IMR-90 (cell line): ENCODE measurements at regions not wholly inside any gene's neighbourhood (a gene's known extent, or its start where the extent isn't known, plus 50 kb on each side); places are given as distances from the start of the nearest gene placed in this dataset.

ENCODE experiments used
- ATAC-seq: fragments of 200-7000 bp; cut with Tn5 transposase; 2 replicates; pipeline ENCODE4 v1.9.1; 2020; ENCODE audit warnings: low read depth, mild to moderate bottlenecking, moderate library complexity
- BruUV-seq: library from RNA; stranded (reverse); fragments of 400-500 nt; replicated peaks from 2 replicates; lab custom pipeline; 2021; lab: Mats Ljungman, UMichigan
- CTCF ChIA-PET: fragments of 300-600 bp; formaldehyde crosslinking; extraction: SDS; loops from one replicate; lab custom pipeline; 2021; ENCODE audit warnings: antibody characterized with exemption; lab: Yijun Ruan, JAX
- POLR2A ChIA-PET: fragments of 300-600 bp; sonication (Branson Sonifier 250); formaldehyde crosslinking; loops from one replicate; lab custom pipeline; 2022; ENCODE audit warnings: antibody characterized with exemption; ENCODE audit not compliant: unreplicated experiment; lab: Charles Lee
- DNase-seq: peaks from one replicate; pipeline ENCODE4 v3.0.0; 2013
- H2AFZ ChIP-seq: replicated peaks from 2 replicates; pipeline ENCODE3; 2013; ENCODE audit warnings: low read length, mild to moderate bottlenecking; ENCODE audit not compliant: poor library complexity
- H2AK5ac ChIP-seq: 2 replicates; pipeline ENCODE4 v1.6.1; 2013; ENCODE audit warnings: low read depth, low read length, inconsistent platforms
- H2AK9ac ChIP-seq: replicated peaks from 2 replicates; pipeline ENCODE3; 2013; ENCODE audit warnings: mild to moderate bottlenecking, low read depth, low read length, moderate library complexity; ENCODE audit not compliant: poor library complexity
- H2BK120ac ChIP-seq: 2 replicates; pipeline ENCODE4 v1.6.1; 2013; ENCODE audit warnings: low read depth, low read length, inconsistent platforms
- H2BK15ac ChIP-seq: 3 replicates; pipeline ENCODE4 v1.6.1; 2013; ENCODE audit warnings: low read depth, low read length, inconsistent platforms
- H2BK20ac ChIP-seq: 2 replicates; pipeline ENCODE4 v1.6.1; 2013; ENCODE audit warnings: low read depth, mild to moderate bottlenecking, inconsistent platforms, low read length, moderate library complexity
- H2BK5ac ChIP-seq: 2 replicates; pipeline ENCODE4 v1.6.1; 2013; ENCODE audit warnings: mild to moderate bottlenecking, low read depth, low read length, inconsistent platforms; ENCODE audit not compliant: poor library complexity, severe bottlenecking
- H3K14ac ChIP-seq: replicated peaks from 2 replicates; pipeline ENCODE4 v1.6.1; 2013; ENCODE audit warnings: low read depth, low read length, inconsistent platforms
- H3K18ac ChIP-seq: 2 replicates; pipeline ENCODE4 v1.6.1; 2013; ENCODE audit warnings: low read depth, low read length, control low read depth
- H3K23ac ChIP-seq: 2 replicates; pipeline ENCODE4 v1.6.1; 2013; ENCODE audit warnings: low read depth, low read length, inconsistent platforms
- H3K27ac ChIP-seq: 2 replicates; pipeline ENCODE4 v1.5.1; 2013; ENCODE audit warnings: mild to moderate bottlenecking, control low read depth, low read length; ENCODE audit not compliant: insufficient read depth
- H3K27me3 ChIP-seq: 2 replicates; pipeline ENCODE4 v1.6.1; 2013; ENCODE audit warnings: low read length; ENCODE audit not compliant: control insufficient read depth, insufficient read depth
- H3K36me3 ChIP-seq: 2 replicates; pipeline ENCODE4 v1.6.1; 2013; ENCODE audit warnings: low read length, mixed read lengths; ENCODE audit not compliant: control insufficient read depth, insufficient read depth
- H3K4ac ChIP-seq: 2 replicates; pipeline ENCODE4 v1.6.1; 2013; ENCODE audit warnings: low read depth, low read length, inconsistent platforms
- H3K4me1 ChIP-seq: 2 replicates; pipeline ENCODE4 v1.6.1; 2013; ENCODE audit warnings: low read length, mixed read lengths; ENCODE audit not compliant: control insufficient read depth, insufficient read depth
- H3K4me2 ChIP-seq: 2 replicates; pipeline ENCODE4 v1.6.1; 2013; ENCODE audit warnings: low read depth, mild to moderate bottlenecking, control low read depth, low read length, moderate library complexity
- H3K4me3 ChIP-seq: 2 replicates; pipeline ENCODE4 v1.5.1; 2013; ENCODE audit warnings: low read depth, mild to moderate bottlenecking, control low read depth, low read length, moderate library complexity; ENCODE audit not compliant: insufficient read depth
- H3K56ac ChIP-seq: 2 replicates; pipeline ENCODE4 v1.6.1; 2013; ENCODE audit warnings: low read length, inconsistent platforms; ENCODE audit not compliant: insufficient read depth; ENCODE audit errors: extremely low read depth
- H3K79me1 ChIP-seq, 2 experiments: 2 replicates each; pipeline ENCODE4 v1.6.1; 2013; ENCODE audit warnings: low read length in 2 of 2, inconsistent platforms in 1 of 2, low read depth in 1 of 2
- H3K9ac ChIP-seq: 2 replicates; pipeline ENCODE4 v1.6.1; 2013; ENCODE audit warnings: low read depth, low read length, control low read depth
- H3K9me1 ChIP-seq: 2 replicates; pipeline ENCODE4 v1.6.1; 2013; ENCODE audit warnings: low read length, inconsistent platforms; ENCODE audit not compliant: insufficient read depth
- H3K9me3 ChIP-seq: 2 replicates; pipeline ENCODE4 v1.6.1; 2013; ENCODE audit warnings: low read length; ENCODE audit not compliant: control insufficient read depth, insufficient read depth
- H4K20me1 ChIP-seq: 2 replicates; pipeline ENCODE4 v1.6.1; 2013; ENCODE audit warnings: low read length, inconsistent platforms; ENCODE audit not compliant: insufficient read depth
- H4K5ac ChIP-seq: 2 replicates; pipeline ENCODE4 v1.6.1; 2013; ENCODE audit warnings: mild to moderate bottlenecking, low read depth, low read length, control low read depth
- H4K8ac ChIP-seq, 2 experiments: 2 replicates each; pipeline ENCODE4 v1.6.1; 2013; ENCODE audit warnings: low read depth in 2 of 2, low read length in 2 of 2, control low read depth in 1 of 2, inconsistent platforms in 1 of 2
- H4K91ac ChIP-seq: 2 replicates; pipeline ENCODE4 v1.6.1; 2013; ENCODE audit warnings: low read depth, low read length, inconsistent platforms; ENCODE audit not compliant: insufficient read depth
- BHLHE40 ChIP-seq: fragments of 150-350 bp; IDR thresholded peaks from 2 replicates; pipeline ENCODE4 v1.6.1; 2016; ENCODE audit warnings: mild to moderate bottlenecking, low read depth, low read length
- CEBPB ChIP-seq: IDR thresholded peaks from 2 replicates; pipeline ENCODE4 v1.6.1; 2012; ENCODE audit warnings: low read depth, low read length, improper control_type of control experiment
- CHD1 ChIP-seq: IDR thresholded peaks from 2 replicates; pipeline ENCODE4 v1.6.1; 2012; ENCODE audit warnings: low read depth, low read length, improper control_type of control experiment
- CTCF ChIP-seq: conservative IDR thresholded peaks from 2 replicates; pipeline ENCODE4 v1.5.1; 2012; ENCODE audit warnings: mild to moderate bottlenecking, low read depth, low read length, improper control_type of control experiment
- FOS ChIP-seq: fragments of 150-350 bp; IDR thresholded peaks from 2 replicates; pipeline ENCODE4 v1.6.1; 2016; ENCODE audit warnings: low read depth, low read length
- MAFK ChIP-seq: IDR thresholded peaks from 2 replicates; pipeline ENCODE4 v1.6.1; 2012; ENCODE audit warnings: low read depth, low read length, improper control_type of control experiment
- MAZ ChIP-seq: IDR thresholded peaks from 2 replicates; pipeline ENCODE4 v1.6.1; 2012; ENCODE audit warnings: low read depth, mild to moderate bottlenecking, low read length, improper control_type of control experiment, moderate library complexity, borderline replicate concordance
- MXI1 ChIP-seq: IDR thresholded peaks from 2 replicates; pipeline ENCODE4 v1.6.1; 2012; ENCODE audit warnings: low read depth, mild to moderate bottlenecking, low read length, moderate library complexity, borderline replicate concordance
- NFE2L2 ChIP-seq: fragments of 150-350 bp; IDR thresholded peaks from 2 replicates; pipeline ENCODE4 v1.6.1; 2016; ENCODE audit warnings: low read depth, mild to moderate bottlenecking, low read length
- POLR2A ChIP-seq: IDR thresholded peaks from 2 replicates; pipeline ENCODE4 v1.6.1; 2012; ENCODE audit warnings: mild to moderate bottlenecking, low read depth, low read length
- RAD21 ChIP-seq: IDR thresholded peaks from 2 replicates; pipeline ENCODE4 v1.6.1; 2012; ENCODE audit warnings: low read length, improper control_type of control experiment
- RCOR1 ChIP-seq: IDR thresholded peaks from 2 replicates; pipeline ENCODE4 v1.6.1; 2012; ENCODE audit warnings: mild to moderate bottlenecking, low read length, improper control_type of control experiment; ENCODE audit not compliant: insufficient replicate concordance
- RFX5 ChIP-seq: IDR thresholded peaks from 2 replicates; pipeline ENCODE4 v1.8.0; 2012; ENCODE audit warnings: low read depth, mild to moderate bottlenecking, low read length, moderate library complexity
- SMC3 ChIP-seq: fragments of 150-350 bp; IDR thresholded peaks from 2 replicates; pipeline ENCODE4 v1.6.1; 2016; ENCODE audit warnings: low read depth, mild to moderate bottlenecking, antibody characterized with exemption, low read length, moderate library complexity
- USF2 ChIP-seq: fragments of 150-350 bp; IDR thresholded peaks from 2 replicates; pipeline ENCODE4 v1.6.1; 2017; ENCODE audit warnings: mild to moderate bottlenecking, antibody characterized with exemption, low read length, low read depth
- WGBS, 2 experiments: methylation state at CpG; one replicate each; pipeline versions ENCODE4 v1.1.5 to v1.1.7; 2013; ENCODE audit warnings: missing lambda C conversion rate in 2 of 2; ENCODE audit not compliant: insufficient read length in 1 of 2; ENCODE audit errors: extremely low coverage in 2 of 2; 5-methylcytosine and 5-hydroxymethylcytosine counted together
- dilution Hi-C: fragments of 300-500 bp; cut with HindIII; formaldehyde crosslinking; loops from one replicate; pipeline ENCODE4 v1.14.3; 2018; ENCODE audit warnings: low sequenced_read_pairs; ENCODE audit not compliant: unreplicated experiment
- in situ Hi-C: fragments of 300-500 bp; cut with MboI; formaldehyde crosslinking; loops from 3 replicates; pipeline ENCODE4 v1.14.3; 2019; ENCODE audit warnings: low sequenced_read_pairs, inconsistent platforms, mixed read lengths
- intact Hi-C: fragments of 100-400 bp; cut with micrococcal nuclease; formaldehyde crosslinking; loops from 2 replicates; pipeline ENCODE4 v1.10.0; 2022
- TF ChIP-seq, protein P1 (sequence below): fragments of 150-350 bp; IDR thresholded peaks from 2 replicates; pipeline ENCODE4 v1.6.1; 2016; ENCODE audit warnings: low read depth, mild to moderate bottlenecking, low read length, moderate library complexity, borderline replicate concordance

GRCh38 chr11:42253156-42253555, 793.7 kb upstream of the LRRC4C start:
- Histone ChIP-seq H2AK9ac (no peak overlapping the region), H3K27ac (no peak overlapping the region), H4K8ac (no peak overlapping the region), H4K5ac (no peak overlapping the region), H3K36me3 (no peaks in the 10 kb centered on the region), H4K20me1 (no peaks in the 10 kb centered on the region), H2BK15ac (no peak overlapping the region), H2AK5ac (no peak overlapping the region), H2BK5ac (no peak overlapping the region), H3K14ac (no peak overlapping the region), H2BK20ac (no peak overlapping the region), H3K9me3 (peaks cover 5% of the 10 kb centered on the region), H3K4me2 (no peak overlapping the region), H3K4me3 (no peak overlapping the region), H3K4ac (no peak overlapping the region), H3K9me1 (no peaks in the 10 kb centered on the region), H3K23ac (no peak overlapping the region), H3K18ac (no peak overlapping the region), H3K9ac (no peak overlapping the region), H4K91ac (no peak overlapping the region), H2BK120ac (no peak overlapping the region), H2AFZ (no peak overlapping the region), H3K4me1 (no peaks in the 10 kb centered on the region), H3K27me3 (no peaks in the 10 kb centered on the region), H3K56ac (no peak overlapping the region), H3K79me1 (no peaks in the 10 kb centered on the region)
- TF ChIP-seq RCOR1 = no peak
- TF ChIP-seq CHD1 = no peak
- no peak for TF ChIP-seq BHLHE40
- no peak for TF ChIP-seq POLR2A
- no peak for TF ChIP-seq MAZ
- TF ChIP-seq SMC3 = no peak
- TF ChIP-seq, protein P1, sequence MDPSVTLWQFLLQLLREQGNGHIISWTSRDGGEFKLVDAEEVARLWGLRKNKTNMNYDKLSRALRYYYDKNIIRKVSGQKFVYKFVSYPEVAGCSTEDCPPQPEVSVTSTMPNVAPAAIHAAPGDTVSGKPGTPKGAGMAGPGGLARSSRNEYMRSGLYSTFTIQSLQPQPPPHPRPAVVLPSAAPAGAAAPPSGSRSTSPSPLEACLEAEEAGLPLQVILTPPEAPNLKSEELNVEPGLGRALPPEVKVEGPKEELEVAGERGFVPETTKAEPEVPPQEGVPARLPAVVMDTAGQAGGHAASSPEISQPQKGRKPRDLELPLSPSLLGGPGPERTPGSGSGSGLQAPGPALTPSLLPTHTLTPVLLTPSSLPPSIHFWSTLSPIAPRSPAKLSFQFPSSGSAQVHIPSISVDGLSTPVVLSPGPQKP = no peak
- TF ChIP-seq CTCF = no peak
- no peak for TF ChIP-seq NFE2L2
- TF ChIP-seq MXI1 = no peak
- no peak for TF ChIP-seq RAD21
- TF ChIP-seq RFX5 = no peak
- TF ChIP-seq USF2 = no peak
- no peak for TF ChIP-seq CEBPB
- no peak for TF ChIP-seq FOS
- TF ChIP-seq MAFK = no peak
- ATAC-seq (no peak), DNase-seq (no peak)
- in situ Hi-C loops (no loop called here), dilution Hi-C loops (no loop called here), intact Hi-C loops (no loop called here)
- ChIA-PET CTCF (no interaction called here), POLR2A (no interaction called here)
- 0% methylated on average over 1 of the region's 3 CpGs; no CpG with 5 or more reads in 1 of the 2 experiments for WGBS, 2 experiments
- no TSS peak for BruUV-seq
